ENCODE measurements at regions not wholly inside any gene's neighbourhood (a gene's known extent, or its start where the extent isn't known, plus 50 kb on each side); places are given as distances from the start of the nearest gene placed in this dataset.

DNA sequence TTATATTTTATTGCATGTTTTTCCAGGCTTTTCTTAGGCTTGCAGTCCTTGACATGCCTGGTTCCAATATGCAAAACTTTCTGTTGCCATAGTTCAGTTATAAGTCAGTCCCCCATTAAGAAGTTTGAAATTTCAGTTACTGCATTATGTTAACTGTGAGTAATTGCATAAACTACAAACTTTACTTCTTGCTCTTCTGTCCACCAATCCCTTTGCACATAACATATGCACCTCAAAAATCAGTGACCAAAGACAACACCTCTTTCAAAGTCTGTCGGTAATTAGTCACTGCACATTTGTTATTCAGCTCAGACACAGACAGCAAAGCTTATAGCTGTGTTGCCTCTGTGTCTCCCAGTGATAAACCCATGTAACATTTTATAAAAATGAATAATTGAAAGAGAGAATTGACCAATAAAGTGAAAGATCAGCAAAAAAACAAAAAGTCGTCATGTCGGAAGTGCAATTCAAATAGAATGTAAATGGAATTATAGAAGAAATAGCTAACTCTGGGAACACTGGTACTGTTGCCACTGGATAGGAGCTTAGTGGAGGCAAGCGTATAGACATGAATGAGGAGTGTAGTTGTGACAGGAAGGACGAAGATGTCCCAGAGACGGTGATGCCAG, 50.3 kb upstream of the BTBD3 start:
- DNase-seq, result no peak
